Ishikawa (cell line): ENCODE measurements at regions not wholly inside any gene's neighbourhood (a gene's known extent, or its start where the extent isn't known, plus 50 kb on each side); places are given as distances from the start of the nearest gene placed in this dataset.

Experiments used
- CEBPB ChIP-seq: IDR thresholded peaks from 2 replicates; pipeline ENCODE4 v1.6.1; 2012
- CREB1 ChIP-seq: IDR thresholded peaks from 2 replicates; pipeline ENCODE4 v1.6.1; 2012; ENCODE audit warnings: low read depth
- EGR1 ChIP-seq: IDR thresholded peaks from 2 replicates; pipeline ENCODE4 v1.6.1; 2012
- EP300 ChIP-seq: IDR thresholded peaks from 2 replicates; pipeline ENCODE4 v1.6.1; 2012; ENCODE audit warnings: borderline replicate concordance
- FOXM1 ChIP-seq: IDR thresholded peaks from 2 replicates; pipeline ENCODE4 v1.6.1; 2012; ENCODE audit warnings: low read depth, borderline replicate concordance
- NFIC ChIP-seq: IDR thresholded peaks from 2 replicates; pipeline ENCODE4 v1.6.1; 2012
- RAD21 ChIP-seq: IDR thresholded peaks from 2 replicates; pipeline ENCODE4 v1.6.1; 2012; ENCODE audit warnings: low read depth
- TAF1 ChIP-seq: IDR thresholded peaks from 2 replicates; pipeline ENCODE4 v1.6.1; 2012; ENCODE audit warnings: low read depth, mild to moderate bottlenecking
- TCF12 ChIP-seq: IDR thresholded peaks from 2 replicates; pipeline ENCODE4 v1.6.1; 2012; ENCODE audit warnings: low read depth
- TEAD4 ChIP-seq: IDR thresholded peaks from 2 replicates; pipeline ENCODE4 v1.6.1; 2012
- YY1 ChIP-seq: IDR thresholded peaks from 2 replicates; pipeline ENCODE4 v1.6.1; 2012; ENCODE audit warnings: low read depth
- ZBTB7A ChIP-seq: IDR thresholded peaks from 2 replicates; pipeline ENCODE4 v1.6.1; 2012; ENCODE audit warnings: low read depth
- TF ChIP-seq, protein P1 (sequence below): IDR thresholded peaks from 2 replicates; pipeline ENCODE4 v1.6.1; 2012; ENCODE audit warnings: low read depth, mild to moderate bottlenecking
- TF ChIP-seq, protein P2 (sequence below): IDR thresholded peaks from 2 replicates; pipeline ENCODE4 v1.6.1; 2012
- TF ChIP-seq, protein P3 (sequence below): IDR thresholded peaks from 2 replicates; pipeline ENCODE4 v1.6.1; 2012

DNA sequence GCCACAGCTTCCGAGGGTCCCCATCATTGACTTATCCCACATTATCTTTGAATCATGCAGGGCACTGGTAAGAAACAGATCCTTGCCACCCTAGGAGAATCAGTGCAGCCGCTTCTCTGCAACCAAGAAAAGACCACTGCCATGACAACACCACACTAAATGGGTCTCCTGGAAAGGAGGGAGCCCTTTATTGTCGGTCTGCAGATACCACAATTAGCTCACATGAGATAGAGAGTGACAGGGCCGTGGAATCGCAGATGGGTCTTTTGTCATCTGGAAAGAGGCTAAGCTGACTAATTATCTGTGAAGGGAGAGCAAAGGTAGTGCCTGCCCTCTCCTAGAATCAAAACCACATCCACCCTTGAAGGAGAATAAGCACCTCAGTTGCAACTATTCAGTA is 178.3 kb upstream of the MYO16 start:
- no peak for TF ChIP-seq YY1
- TF ChIP-seq, protein P1, sequence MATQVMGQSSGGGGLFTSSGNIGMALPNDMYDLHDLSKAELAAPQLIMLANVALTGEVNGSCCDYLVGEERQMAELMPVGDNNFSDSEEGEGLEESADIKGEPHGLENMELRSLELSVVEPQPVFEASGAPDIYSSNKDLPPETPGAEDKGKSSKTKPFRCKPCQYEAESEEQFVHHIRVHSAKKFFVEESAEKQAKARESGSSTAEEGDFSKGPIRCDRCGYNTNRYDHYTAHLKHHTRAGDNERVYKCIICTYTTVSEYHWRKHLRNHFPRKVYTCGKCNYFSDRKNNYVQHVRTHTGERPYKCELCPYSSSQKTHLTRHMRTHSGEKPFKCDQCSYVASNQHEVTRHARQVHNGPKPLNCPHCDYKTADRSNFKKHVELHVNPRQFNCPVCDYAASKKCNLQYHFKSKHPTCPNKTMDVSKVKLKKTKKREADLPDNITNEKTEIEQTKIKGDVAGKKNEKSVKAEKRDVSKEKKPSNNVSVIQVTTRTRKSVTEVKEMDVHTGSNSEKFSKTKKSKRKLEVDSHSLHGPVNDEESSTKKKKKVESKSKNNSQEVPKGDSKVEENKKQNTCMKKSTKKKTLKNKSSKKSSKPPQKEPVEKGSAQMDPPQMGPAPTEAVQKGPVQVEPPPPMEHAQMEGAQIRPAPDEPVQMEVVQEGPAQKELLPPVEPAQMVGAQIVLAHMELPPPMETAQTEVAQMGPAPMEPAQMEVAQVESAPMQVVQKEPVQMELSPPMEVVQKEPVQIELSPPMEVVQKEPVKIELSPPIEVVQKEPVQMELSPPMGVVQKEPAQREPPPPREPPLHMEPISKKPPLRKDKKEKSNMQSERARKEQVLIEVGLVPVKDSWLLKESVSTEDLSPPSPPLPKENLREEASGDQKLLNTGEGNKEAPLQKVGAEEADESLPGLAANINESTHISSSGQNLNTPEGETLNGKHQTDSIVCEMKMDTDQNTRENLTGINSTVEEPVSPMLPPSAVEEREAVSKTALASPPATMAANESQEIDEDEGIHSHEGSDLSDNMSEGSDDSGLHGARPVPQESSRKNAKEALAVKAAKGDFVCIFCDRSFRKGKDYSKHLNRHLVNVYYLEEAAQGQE = no peak
- TF ChIP-seq, protein P2, sequence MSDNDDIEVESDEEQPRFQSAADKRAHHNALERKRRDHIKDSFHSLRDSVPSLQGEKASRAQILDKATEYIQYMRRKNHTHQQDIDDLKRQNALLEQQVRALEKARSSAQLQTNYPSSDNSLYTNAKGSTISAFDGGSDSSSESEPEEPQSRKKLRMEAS = no peak
- TF ChIP-seq, protein P3, sequence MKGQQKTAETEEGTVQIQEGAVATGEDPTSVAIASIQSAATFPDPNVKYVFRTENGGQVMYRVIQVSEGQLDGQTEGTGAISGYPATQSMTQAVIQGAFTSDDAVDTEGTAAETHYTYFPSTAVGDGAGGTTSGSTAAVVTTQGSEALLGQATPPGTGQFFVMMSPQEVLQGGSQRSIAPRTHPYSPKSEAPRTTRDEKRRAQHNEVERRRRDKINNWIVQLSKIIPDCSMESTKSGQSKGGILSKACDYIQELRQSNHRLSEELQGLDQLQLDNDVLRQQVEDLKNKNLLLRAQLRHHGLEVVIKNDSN = no peak

DNA sequence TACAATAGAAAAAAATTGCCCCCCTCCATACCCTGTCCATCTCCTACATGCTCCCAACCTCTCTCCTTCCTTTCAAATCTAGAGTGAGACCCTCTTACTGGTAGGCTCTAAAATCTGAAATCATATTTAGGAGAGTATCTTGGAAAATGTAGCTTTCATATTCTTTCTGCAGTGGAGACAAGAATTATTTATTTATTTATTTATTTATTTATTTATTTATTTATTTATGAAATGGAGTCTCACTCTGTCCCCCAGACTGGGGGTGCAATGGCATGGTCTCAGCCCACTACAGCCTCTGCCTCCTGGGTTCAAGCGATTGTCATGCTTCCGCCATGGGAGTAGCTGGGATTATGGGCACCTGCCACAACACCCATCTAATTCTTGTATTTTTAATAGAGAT is 174.1 kb upstream of the MYO16 start:
- no peak for TF ChIP-seq YY1
- TF ChIP-seq RAD21 = no peak
- no peak for TF ChIP-seq TCF12
- no peak for TF ChIP-seq TEAD4
- TF ChIP-seq CREB1 = no peak

DNA sequence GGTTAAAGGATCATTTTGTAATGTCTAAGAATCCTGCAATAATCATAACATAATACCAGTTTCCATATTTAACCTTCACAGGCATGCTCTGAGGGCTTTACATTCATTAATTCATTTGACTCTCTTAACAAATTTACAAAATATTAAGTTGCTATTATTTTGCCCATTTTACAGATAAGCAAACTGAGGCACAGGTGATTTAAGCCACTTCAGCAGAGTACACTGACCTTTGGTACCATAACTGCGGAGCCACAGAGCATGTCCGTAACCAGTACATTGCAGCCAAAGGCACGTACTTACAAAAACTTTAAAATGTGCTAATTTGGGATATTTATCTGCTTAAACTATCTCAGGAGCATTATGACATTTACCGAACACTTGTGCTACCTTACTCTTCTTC is 169.4 kb upstream of the MYO16 start:
- no peak for TF ChIP-seq TEAD4
- no peak for TF ChIP-seq TAF1
- TF ChIP-seq, protein P1 = no peak
- TF ChIP-seq YY1 = no peak
- TF ChIP-seq, protein P3 = no peak
- TF ChIP-seq FOXM1 = no peak
- no peak for TF ChIP-seq CREB1

DNA sequence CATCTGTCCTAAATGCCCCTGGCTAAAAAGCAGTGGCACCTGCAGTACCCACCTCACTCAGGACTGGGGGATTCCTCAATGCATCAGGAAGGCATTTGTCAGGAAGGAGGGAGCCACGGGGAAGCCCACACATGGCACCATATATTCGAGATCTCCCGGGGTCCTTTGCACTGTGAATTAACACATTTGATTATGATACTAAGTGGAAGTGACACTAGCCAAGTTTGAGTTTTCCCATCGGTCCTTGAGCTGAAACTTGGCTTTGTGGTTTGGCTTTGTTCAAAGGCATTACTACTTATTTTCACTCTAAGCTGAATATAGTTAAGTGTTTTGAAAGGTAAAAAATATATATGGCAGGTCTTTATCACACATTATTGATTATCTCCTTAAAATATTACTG is 168.7 kb upstream of the MYO16 start:
- TF ChIP-seq CEBPB = no peak
- TF ChIP-seq TCF12 = no peak
- no peak for TF ChIP-seq TEAD4
- TF ChIP-seq EGR1 = no peak
- no peak for TF ChIP-seq TAF1

DNA sequence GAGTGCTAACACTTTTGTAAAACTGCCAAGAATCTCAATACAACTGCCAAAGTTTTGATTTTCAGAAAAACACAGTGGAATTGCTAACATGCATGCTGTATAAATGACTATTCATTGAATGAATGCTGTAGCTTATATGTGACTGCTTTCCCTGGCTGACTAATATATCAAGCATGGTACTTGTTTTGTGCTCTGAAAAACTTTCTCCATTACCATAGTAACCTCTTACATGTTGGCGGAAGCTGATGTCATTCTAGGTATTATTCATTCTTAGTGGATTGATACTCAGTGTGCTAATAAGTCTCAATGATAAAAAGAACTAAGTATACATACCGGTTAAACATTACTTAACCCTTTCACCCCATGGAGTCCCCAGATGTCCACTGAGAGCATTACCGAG is 166.1 kb upstream of the MYO16 start:
- TF ChIP-seq CEBPB (no peak), YY1 (no peak), RAD21 (no peak), FOXM1 (no peak), TEAD4 (no peak), EP300 (no peak), TAF1 (no peak), NFIC (no peak), EGR1 (no peak), TCF12 (no peak), CREB1 (no peak), ZBTB7A (no peak)
- TF ChIP-seq, protein P2 = no peak
- TF ChIP-seq, protein P1 = no peak
- TF ChIP-seq, protein P3 = no peak

DNA sequence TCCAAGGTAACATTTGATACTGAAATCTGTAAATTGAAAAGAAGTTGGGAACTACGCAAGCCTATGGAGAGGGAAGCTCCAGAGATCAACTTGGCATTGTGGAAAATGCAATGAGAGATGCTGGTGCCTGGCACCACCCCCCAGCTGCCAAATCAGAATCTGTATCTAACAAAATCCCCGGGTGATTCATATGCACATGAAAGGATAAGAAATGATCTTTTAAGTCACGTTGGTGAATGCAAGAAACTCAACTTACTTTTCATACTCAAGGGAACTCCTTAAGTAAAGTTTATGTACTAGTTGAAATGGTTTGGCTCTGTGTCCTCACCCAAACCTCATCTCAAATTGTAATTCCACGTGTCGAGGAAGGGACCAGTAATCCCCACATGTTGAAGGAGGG is 158.5 kb upstream of the MYO16 start:
- TF ChIP-seq FOXM1 (no peak), TCF12 (no peak)
- TF ChIP-seq, protein P2 = no peak
